ENCODE measurements at regions not wholly inside any gene's neighbourhood (a gene's known extent, or its start where the extent isn't known, plus 50 kb on each side); places are given as distances from the start of the nearest gene placed in this dataset.

- no peaks in the 10 kb centered on the region for H3K36me3 Mint-ChIP-seq (ENCODE audit: low read depth)
- H3K4me1 ChIP-seq (ENCODE audit: control insufficient read depth, insufficient read depth, low read length), result no peaks in the 10 kb centered on the region
- H3K27me3 ChIP-seq (ENCODE audit: control insufficient read depth, insufficient read depth, low read length, poor library complexity, severe bottlenecking), result peaks cover 7% of the 10 kb centered on the region
- peaks cover 5% of the 10 kb centered on the region for H3K4me1 Mint-ChIP-seq
- H3K27me3 Mint-ChIP-seq (ENCODE audit: insufficient read depth), result peaks cover 2% of the 10 kb centered on the region
- no peak overlapping the region for H3K4me3 Mint-ChIP-seq
- no peak for TF ChIP-seq CTCF (conservative IDR thresholded peaks at IDR 0.05)
- WGBS, 2 experiments (ENCODE audit: insufficient coverage in 1 of 2, insufficient read length in 1 of 2), result 79 to 89% methylated on average over 5 to 6 of the region's 6 CpGs
- H3K4me3 ChIP-seq (ENCODE audit: low read length), result no peak overlapping the region
- H3K27ac ChIP-seq (ENCODE audit: low read depth, low read length), result no peak overlapping the region
- peaks cover 2% of the 10 kb centered on the region for H3K9me3 Mint-ChIP-seq
- no peaks in the 10 kb centered on the region for H3K36me3 ChIP-seq (ENCODE audit: control insufficient read depth, insufficient read depth, low read length)
- no peaks in the 10 kb centered on the region for H3K9me3 ChIP-seq (ENCODE audit: control insufficient read depth, low read length)
- H3K27ac Mint-ChIP-seq, result no peak overlapping the region
- H3K9ac ChIP-seq (ENCODE audit: extremely low read depth, low read length, poor library complexity, severe bottlenecking), result no peak overlapping the region
- DNase-seq, result no peak
Observed at GRCh38 chr7:54637712-54638396, 95.7 kb downstream of the VSTM2A start.

- Mint-ChIP-seq H3K27ac (peak overlapping the region; percentile 67), H3K27me3 (ENCODE audit: insufficient read depth) (no peaks in the 10 kb centered on the region)
- no peak for DNase-seq
Observed at GRCh38 chr7:54632696-54633095, 90.5 kb downstream of the VSTM2A start.

GRCh38 chr7:54629771-54630170 lies 87.6 kb downstream of the VSTM2A start:
- Histone ChIP-seq H3K27me3 (ENCODE audit: control insufficient read depth, insufficient read depth, low read length, poor library complexity, severe bottlenecking) (no peaks in the 10 kb centered on the region), H3K9ac (ENCODE audit: extremely low read depth, low read length, poor library complexity, severe bottlenecking) (no peak overlapping the region), H3K4me3 (ENCODE audit: low read length) (no peak overlapping the region), H3K27ac (ENCODE audit: low read depth, low read length) (no peak overlapping the region), H3K4me1 (ENCODE audit: control insufficient read depth, insufficient read depth, low read length) (no peaks in the 10 kb centered on the region), H3K36me3 (ENCODE audit: control insufficient read depth, insufficient read depth, low read length) (no peaks in the 10 kb centered on the region), H3K9me3 (ENCODE audit: control insufficient read depth, low read length) (peaks cover 17% of the 10 kb centered on the region)
- no peak for TF ChIP-seq CTCF (conservative IDR thresholded peaks at IDR 0.05)
- H3K27me3 Mint-ChIP-seq (ENCODE audit: insufficient read depth), result no peaks in the 10 kb centered on the region
- H3K36me3 Mint-ChIP-seq (ENCODE audit: low read depth), result no peaks in the 10 kb centered on the region
- 74 to 90% methylated on average over 4 of the region's 4 CpGs for WGBS, 2 experiments (ENCODE audit: insufficient coverage in 1 of 2, insufficient read length in 1 of 2)
- H3K4me3 Mint-ChIP-seq, result no peak overlapping the region
- H3K9me3 Mint-ChIP-seq, result peaks cover 5% of the 10 kb centered on the region
- H3K4me1 Mint-ChIP-seq, result peaks cover 12% of the 10 kb centered on the region
- no peak for DNase-seq
- H3K27ac Mint-ChIP-seq, result no peak overlapping the region

More at GRCh38 chr7:54632696-54633095, 90.5 kb downstream of the VSTM2A start:
- H3K4me1 Mint-ChIP-seq, result peaks cover 12% of the 10 kb centered on the region
- Histone ChIP-seq H3K27me3 (ENCODE audit: control insufficient read depth, insufficient read depth, low read length, poor library complexity, severe bottlenecking) (no peaks in the 10 kb centered on the region), H3K27ac (ENCODE audit: low read depth, low read length) (no peak overlapping the region), H3K4me1 (ENCODE audit: control insufficient read depth, insufficient read depth, low read length) (no peaks in the 10 kb centered on the region), H3K9me3 (ENCODE audit: control insufficient read depth, low read length) (peaks cover 17% of the 10 kb centered on the region), H3K9ac (ENCODE audit: extremely low read depth, low read length, poor library complexity, severe bottlenecking) (no peak overlapping the region), H3K36me3 (ENCODE audit: control insufficient read depth, insufficient read depth, low read length) (no peaks in the 10 kb centered on the region), H3K4me3 (ENCODE audit: low read length) (no peak overlapping the region)
- no peak overlapping the region for H3K4me3 Mint-ChIP-seq
- H3K36me3 Mint-ChIP-seq (ENCODE audit: low read depth), result no peaks in the 10 kb centered on the region
- 77 to 81% methylated on average over 4 of the region's 4 CpGs for WGBS, 2 experiments (ENCODE audit: insufficient coverage in 1 of 2, insufficient read length in 1 of 2)
- H3K9me3 Mint-ChIP-seq, result peaks cover 5% of the 10 kb centered on the region
- TF ChIP-seq CTCF (conservative IDR thresholded peaks at IDR 0.05), result no peak
